HL-60 (cell line): ENCODE measurements at regions not wholly inside any gene's neighbourhood (a gene's known extent, or its start where the extent isn't known, plus 50 kb on each side); places are given as distances from the start of the nearest gene placed in this dataset.

ENCODE experiments used
- DNase-seq, 2 experiments: peaks; one replicate each; pipeline ENCODE4 v3.0.0-alpha.2; 2010 to 2020; ENCODE audit warnings: low read depth in 1 of 2, low spot score in 1 of 2
- H3K27ac ChIP-seq: fragments of 250-450 bp; sonication (Bioruptor Pico); replicated peaks from 2 replicates; pipeline ENCODE4 v1.5.1; 2020; ENCODE audit warnings: mild to moderate bottlenecking, moderate library complexity
- H3K27me3 ChIP-seq: fragments of 250-450 bp; sonication (Bioruptor Pico); 2 replicates; pipeline ENCODE4 v1.5.1; 2021; ENCODE audit warnings: mild to moderate bottlenecking, moderate library complexity; ENCODE audit not compliant: insufficient read depth, poor library complexity, severe bottlenecking
- H3K4me3 ChIP-seq: replicated peaks from 2 replicates; pipeline ENCODE4 v1.5.1; 2011; ENCODE audit warnings: mild to moderate bottlenecking, control low read depth, low read length; ENCODE audit not compliant: insufficient read depth
- CTCF ChIP-seq: IDR thresholded peaks from one replicate; pipeline ENCODE4 v1.5.1; 2011; ENCODE audit warnings: low read length, control low read depth, inconsistent platforms; ENCODE audit not compliant: insufficient read depth
- GABPA ChIP-seq: IDR thresholded peaks from 2 replicates; pipeline ENCODE4 v1.6.1; 2012; ENCODE audit warnings: low read depth
- POLR2AphosphoS5 ChIP-seq: IDR thresholded peaks from 2 replicates; pipeline ENCODE4 v1.6.1; 2012; ENCODE audit warnings: low read depth
- SPI1 ChIP-seq: IDR thresholded peaks from 2 replicates; pipeline ENCODE4 v1.6.1; 2012; ENCODE audit warnings: low read depth, mild to moderate bottlenecking, borderline replicate concordance
- TF ChIP-seq, protein P1 (sequence below): IDR thresholded peaks from 2 replicates; pipeline ENCODE4 v1.6.1; 2012; ENCODE audit warnings: low read depth; ENCODE audit not compliant: insufficient replicate concordance

GRCh38 chr2:103155308-103155707 is 393.5 kb downstream of the TMEM182 start:
- Histone ChIP-seq H3K27ac (no peak overlapping the region), H3K4me3 (no peak overlapping the region), H3K27me3 (no peaks in the 10 kb centered on the region)
- TF ChIP-seq POLR2AphosphoS5 = no peak
- TF ChIP-seq, protein P1, sequence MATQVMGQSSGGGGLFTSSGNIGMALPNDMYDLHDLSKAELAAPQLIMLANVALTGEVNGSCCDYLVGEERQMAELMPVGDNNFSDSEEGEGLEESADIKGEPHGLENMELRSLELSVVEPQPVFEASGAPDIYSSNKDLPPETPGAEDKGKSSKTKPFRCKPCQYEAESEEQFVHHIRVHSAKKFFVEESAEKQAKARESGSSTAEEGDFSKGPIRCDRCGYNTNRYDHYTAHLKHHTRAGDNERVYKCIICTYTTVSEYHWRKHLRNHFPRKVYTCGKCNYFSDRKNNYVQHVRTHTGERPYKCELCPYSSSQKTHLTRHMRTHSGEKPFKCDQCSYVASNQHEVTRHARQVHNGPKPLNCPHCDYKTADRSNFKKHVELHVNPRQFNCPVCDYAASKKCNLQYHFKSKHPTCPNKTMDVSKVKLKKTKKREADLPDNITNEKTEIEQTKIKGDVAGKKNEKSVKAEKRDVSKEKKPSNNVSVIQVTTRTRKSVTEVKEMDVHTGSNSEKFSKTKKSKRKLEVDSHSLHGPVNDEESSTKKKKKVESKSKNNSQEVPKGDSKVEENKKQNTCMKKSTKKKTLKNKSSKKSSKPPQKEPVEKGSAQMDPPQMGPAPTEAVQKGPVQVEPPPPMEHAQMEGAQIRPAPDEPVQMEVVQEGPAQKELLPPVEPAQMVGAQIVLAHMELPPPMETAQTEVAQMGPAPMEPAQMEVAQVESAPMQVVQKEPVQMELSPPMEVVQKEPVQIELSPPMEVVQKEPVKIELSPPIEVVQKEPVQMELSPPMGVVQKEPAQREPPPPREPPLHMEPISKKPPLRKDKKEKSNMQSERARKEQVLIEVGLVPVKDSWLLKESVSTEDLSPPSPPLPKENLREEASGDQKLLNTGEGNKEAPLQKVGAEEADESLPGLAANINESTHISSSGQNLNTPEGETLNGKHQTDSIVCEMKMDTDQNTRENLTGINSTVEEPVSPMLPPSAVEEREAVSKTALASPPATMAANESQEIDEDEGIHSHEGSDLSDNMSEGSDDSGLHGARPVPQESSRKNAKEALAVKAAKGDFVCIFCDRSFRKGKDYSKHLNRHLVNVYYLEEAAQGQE = no peak
- TF ChIP-seq CTCF = no peak
- no peak for TF ChIP-seq SPI1
- no peak for TF ChIP-seq GABPA
- DNase-seq = no peak

DNA sequence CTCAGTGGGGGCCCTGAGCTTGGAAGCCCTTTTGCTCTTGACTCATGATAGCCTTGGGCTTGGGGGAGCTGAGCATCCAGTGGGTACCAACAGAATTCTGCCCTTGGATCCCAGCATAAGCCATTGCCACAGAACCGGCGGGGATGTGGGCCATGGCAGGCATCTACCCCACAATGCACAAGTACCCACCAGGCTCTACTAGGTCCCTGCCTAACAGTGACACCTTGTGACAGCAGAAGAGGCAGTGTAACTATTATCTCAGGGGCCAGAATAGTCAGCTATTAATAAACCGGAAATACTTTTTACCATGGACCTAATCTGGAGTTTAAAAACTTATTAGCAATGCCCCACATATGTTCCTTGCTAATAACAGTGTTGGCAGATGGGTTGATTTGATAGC is 397.2 kb downstream of the TMEM182 start:
- no peak for DNase-seq
- Histone ChIP-seq H3K27me3 (no peaks in the 10 kb centered on the region), H3K4me3 (no peak overlapping the region), H3K27ac (no peak overlapping the region)
- TF ChIP-seq SPI1 (no peak), GABPA (no peak), CTCF (no peak), POLR2AphosphoS5 (no peak)
- TF ChIP-seq, protein P1 = no peak

- Histone ChIP-seq H3K27me3 (no peaks in the 10 kb centered on the region), H3K4me3 (no peak overlapping the region), H3K27ac (no peak overlapping the region)
- DNase-seq = peak; percentile 1 to 13
- no peak for TF ChIP-seq GABPA
- peak; percentile 58 for TF ChIP-seq CTCF
Observed at GRCh38 chr2:103161456-103162289, 399.8 kb downstream of the TMEM182 start.

GRCh38 chr2:103164748-103165147 is 402.9 kb downstream of the TMEM182 start:
- no peak for DNase-seq
- H3K27me3 ChIP-seq = no peaks in the 10 kb centered on the region
- H3K4me3 ChIP-seq = no peak overlapping the region
- H3K27ac ChIP-seq = no peak overlapping the region
- TF ChIP-seq CTCF = no peak
- TF ChIP-seq SPI1 = no peak
- TF ChIP-seq, protein P1 = no peak
- TF ChIP-seq POLR2AphosphoS5 = no peak
- no peak for TF ChIP-seq GABPA
